Left hindlimb (tissue), 1 donor: ENCODE measurements at regions not wholly inside any gene's neighbourhood (a gene's known extent, or its start where the extent isn't known, plus 50 kb on each side); places are given as distances from the start of the nearest gene placed in this dataset.
"Not testable (repeated sequence)": the region's sequence is repeated elsewhere in the genome, so short reads cannot be mapped to it uniquely, and the experiment has no call there.

Source experiments
- DNase-seq: peaks from one replicate; pipeline ENCODE4 v3.0.0-alpha.2; 2018

GRCh38 chr15:69602921-69603320 is 150.3 kb downstream of the RPLP1 start:
- no peak for DNase-seq

GRCh38 chr15:69603369-69604071 is 150.9 kb downstream of the RPLP1 start:
- no peak for DNase-seq

- DNase-seq: no peak
Measured at GRCh38 chr15:69604072-69604411, 151.4 kb downstream of the RPLP1 start.

GRCh38 chr15:69606144-69606543 is 153.5 kb downstream of the RPLP1 start:
- DNase-seq: no peak

- DNase-seq: no peak
Measured at GRCh38 chr15:69606921-69607500, 154.4 kb downstream of the RPLP1 start.

GRCh38 chr15:69608661-69609060 is 156.0 kb downstream of the RPLP1 start:
- no peak for DNase-seq

- DNase-seq: no peak
Measured at GRCh38 chr15:69609176-69609575, 156.6 kb downstream of the RPLP1 start.

GRCh38 chr15:69609776-69610175 is 157.2 kb downstream of the RPLP1 start:
- DNase-seq: no peak

- DNase-seq: no peak
Measured at GRCh38 chr15:69610277-69610676, 157.7 kb downstream of the RPLP1 start.

- no peak for DNase-seq
Measured at GRCh38 chr15:69610858-69611257, 158.2 kb downstream of the RPLP1 start.

GRCh38 chr15:69612112-69612511 is 159.5 kb downstream of the RPLP1 start:
- DNase-seq: no peak

- DNase-seq: no peak
Measured at GRCh38 chr15:69613182-69613581, 160.6 kb downstream of the RPLP1 start.

- DNase-seq: no peak
Measured at GRCh38 chr15:69613988-69614387, 161.4 kb downstream of the RPLP1 start.

GRCh38 chr15:69615736-69616135 is 163.1 kb downstream of the RPLP1 start:
- no peak for DNase-seq

- no peak for DNase-seq
Measured at GRCh38 chr15:69616558-69616957, 163.9 kb downstream of the RPLP1 start.

- DNase-seq: not testable (repeated sequence)
Measured at GRCh38 chr15:69617144-69617543, 164.5 kb downstream of the RPLP1 start.

- DNase-seq: no peak
Measured at GRCh38 chr15:69623392-69624154, 171.0 kb downstream of the RPLP1 start.

- no peak for DNase-seq
Measured at GRCh38 chr15:69624155-69624520, 171.5 kb downstream of the RPLP1 start.

- no peak for DNase-seq
Measured at GRCh38 chr15:69624816-69625215, 172.2 kb downstream of the RPLP1 start.

- DNase-seq: no peak
Measured at GRCh38 chr15:69625328-69625727, 172.7 kb downstream of the RPLP1 start.

- DNase-seq: no peak
Measured at GRCh38 chr15:69626095-69627066, 173.8 kb downstream of the RPLP1 start.

- DNase-seq: no peak
Measured at GRCh38 chr15:69627548-69628158, 175.0 kb downstream of the RPLP1 start.
